Trophoblast cell (in vitro differentiated cells and primary cell): ENCODE measurements at regions not wholly inside any gene's neighbourhood (a gene's known extent, or its start where the extent isn't known, plus 50 kb on each side); places are given as distances from the start of the nearest gene placed in this dataset.
"Not testable (repeated sequence)": the region's sequence is repeated elsewhere in the genome, so short reads cannot be mapped to it uniquely, and the experiment has no call there.

Experiments used
- DNase-seq, 2 donors: peaks; one replicate each; pipeline ENCODE4 v3.0.0-alpha.2; 2016
- H2AFZ ChIP-seq: 2 replicates; pipeline ENCODE4 v1.6.1; 2013; ENCODE audit warnings: low read length, moderate library complexity, mild to moderate bottlenecking; ENCODE audit not compliant: insufficient read depth, poor library complexity
- H2AK5ac ChIP-seq: 2 replicates; pipeline ENCODE4 v1.6.1; 2013; ENCODE audit warnings: mild to moderate bottlenecking, low read length
- H2BK120ac ChIP-seq: 2 replicates; pipeline ENCODE4 v1.6.1; 2013; ENCODE audit warnings: low read length, mild to moderate bottlenecking, moderate library complexity; ENCODE audit not compliant: insufficient read depth, poor library complexity
- H2BK12ac ChIP-seq: 2 replicates; pipeline ENCODE4 v1.6.1; 2013; ENCODE audit warnings: mild to moderate bottlenecking, low read length, moderate library complexity
- H2BK5ac ChIP-seq: 2 replicates; pipeline ENCODE4 v1.6.1; 2013; ENCODE audit warnings: low read length, low read depth, moderate library complexity, mild to moderate bottlenecking; ENCODE audit not compliant: poor library complexity
- H3K14ac ChIP-seq: 2 replicates; pipeline ENCODE4 v1.6.1; 2013; ENCODE audit warnings: mild to moderate bottlenecking, low read length
- H3K18ac ChIP-seq: 2 replicates; pipeline ENCODE4 v1.6.1; 2013; ENCODE audit warnings: mild to moderate bottlenecking, low read length
- H3K23ac ChIP-seq: 2 replicates; pipeline ENCODE4 v1.6.1; 2013; ENCODE audit warnings: low read length
- H3K27ac ChIP-seq: 2 replicates; pipeline ENCODE4 v1.5.1; 2013; ENCODE audit warnings: low read depth, mild to moderate bottlenecking, inconsistent platforms, low read length, moderate library complexity
- H3K27me3 ChIP-seq: 2 replicates; pipeline ENCODE4 v1.6.1; 2013; ENCODE audit warnings: inconsistent platforms, mild to moderate bottlenecking, low read length, moderate library complexity; ENCODE audit not compliant: insufficient read depth
- H3K36me3 ChIP-seq, 2 experiments: 1 replicate in 1 of 2; 2 replicates in 1 of 2; pipeline ENCODE4 v1.6.1; 2013; ENCODE audit warnings: low read length in 2 of 2, mild to moderate bottlenecking in 2 of 2, moderate library complexity in 1 of 2; ENCODE audit not compliant: insufficient read depth in 2 of 2, control insufficient read depth in 1 of 2
- H3K4ac ChIP-seq: 2 replicates; pipeline ENCODE4 v1.6.1; 2013; ENCODE audit warnings: low read depth, mild to moderate bottlenecking, low read length, moderate library complexity
- H3K4me1 ChIP-seq, 2 experiments: 1 replicate in 1 of 2; 2 replicates in 1 of 2; pipeline ENCODE4 v1.6.1; 2013; ENCODE audit warnings: low read length in 2 of 2, mild to moderate bottlenecking in 2 of 2, moderate library complexity in 1 of 2; ENCODE audit not compliant: insufficient read depth in 2 of 2, control insufficient read depth in 1 of 2
- H3K4me2 ChIP-seq: 2 replicates; pipeline ENCODE4 v1.6.1; 2013; ENCODE audit warnings: inconsistent platforms, mild to moderate bottlenecking, low read length, moderate library complexity
- H3K4me3 ChIP-seq: 2 replicates; pipeline ENCODE4 v1.5.1; 2013; ENCODE audit warnings: mild to moderate bottlenecking, low read depth, low read length, inconsistent platforms
- H3K79me1 ChIP-seq: one replicate; pipeline ENCODE4 v1.6.1; 2013; ENCODE audit warnings: low read length
- H3K79me2 ChIP-seq: 2 replicates; pipeline ENCODE4 v1.6.1; 2013; ENCODE audit warnings: low read length, mild to moderate bottlenecking; ENCODE audit not compliant: control insufficient read depth, insufficient read depth, poor library complexity
- H3K9ac ChIP-seq: 2 replicates; pipeline ENCODE4 v1.6.1; 2013; ENCODE audit warnings: mild to moderate bottlenecking, low read length
- H3K9me3 ChIP-seq: 2 replicates; pipeline ENCODE4 v1.6.1; 2013; ENCODE audit warnings: low read depth, mild to moderate bottlenecking, control low read depth, inconsistent platforms, low read length; ENCODE audit not compliant: insufficient read depth
- H4K12ac ChIP-seq: 2 replicates; pipeline ENCODE4 v1.6.1; 2013; ENCODE audit warnings: low read depth, mild to moderate bottlenecking, low read length, moderate library complexity
- H4K8ac ChIP-seq: 2 replicates; pipeline ENCODE4 v1.6.1; 2013; ENCODE audit warnings: low read depth, mild to moderate bottlenecking, low read length, moderate library complexity
- H4K91ac ChIP-seq: one replicate; pipeline ENCODE4 v1.6.1; 2013; ENCODE audit warnings: low read depth, mild to moderate bottlenecking, low read length, moderate library complexity
- WGBS: extraction: QIAGEN DNeasy Blood & Tissue Kit; methylation state at CpG from one replicate; pipeline ENCODE4 v1.1.7; 2013; ENCODE audit warnings: missing lambda C conversion rate; ENCODE audit not compliant: insufficient read length, insufficient coverage; ENCODE audit errors: extremely low coverage; 5-methylcytosine and 5-hydroxymethylcytosine counted together

DNA sequence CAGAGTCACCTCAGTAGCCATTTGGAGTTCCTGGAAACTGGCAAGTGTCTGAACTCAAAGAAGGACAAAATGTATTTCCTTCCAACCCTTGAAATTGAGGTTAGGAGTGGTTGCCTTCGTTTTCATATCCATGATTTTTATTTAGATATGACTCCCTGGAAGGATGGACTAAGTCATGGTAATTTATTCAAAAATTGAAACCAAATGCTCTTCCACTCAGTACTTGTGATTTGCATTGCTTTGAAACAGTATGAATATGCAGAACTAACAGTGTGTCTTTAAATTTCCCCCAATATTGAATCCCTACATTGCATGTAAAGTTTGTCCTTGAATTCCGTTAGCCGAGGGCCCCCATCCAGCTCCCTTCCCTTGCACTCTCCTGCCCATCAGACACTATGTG, 112.1 kb upstream of the DNAH14 start:
- WGBS, result no CpG with 5 or more reads among the region's 3 CpGs
- Histone ChIP-seq H4K8ac (no peak overlapping the region), H3K4me3 (no peak overlapping the region), H3K79me1 (no peaks in the 10 kb centered on the region), H3K9ac (no peak overlapping the region), H3K4me1 (no peaks in the 10 kb centered on the region), H3K4me2 (no peak overlapping the region), H4K91ac (no peak overlapping the region), H3K9me3 (no peaks in the 10 kb centered on the region), H2AK5ac (no peak overlapping the region), H3K14ac (no peak overlapping the region), H3K36me3 (no peaks in the 10 kb centered on the region), H2BK120ac (no peak overlapping the region), H4K12ac (no peak overlapping the region), H3K27me3 (no peaks in the 10 kb centered on the region), H3K18ac (no peak overlapping the region), H2BK12ac (no peak overlapping the region), H3K27ac (no peak overlapping the region), H3K4ac (no peak overlapping the region), H3K23ac (no peak overlapping the region), H2BK5ac (no peak overlapping the region), H3K79me2 (no peaks in the 10 kb centered on the region), H2AFZ (no peak overlapping the region)
- DNase-seq, result no peak

DNA sequence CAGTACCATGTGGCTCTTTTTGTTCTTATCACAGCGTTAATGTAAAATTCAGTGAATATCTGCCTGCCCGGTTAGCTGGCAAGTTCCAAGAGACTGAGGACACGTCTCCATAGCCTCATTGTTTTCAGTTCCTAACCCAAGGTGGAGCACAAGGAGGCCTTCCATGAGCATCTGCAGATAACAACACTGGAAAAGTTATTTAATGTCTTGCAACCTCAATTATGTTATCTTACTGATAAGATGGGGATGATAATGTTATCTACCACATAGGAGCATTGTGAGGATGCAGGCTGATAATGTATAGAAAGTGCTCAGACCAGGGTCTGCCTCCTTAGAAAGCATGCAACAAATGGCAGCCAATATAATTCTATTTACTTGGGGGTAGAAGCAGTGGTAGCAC, 109.6 kb upstream of the DNAH14 start:
- Histone ChIP-seq H3K4me1 (no peaks in the 10 kb centered on the region), H3K23ac (no peak overlapping the region), H2BK12ac (no peak overlapping the region), H3K27me3 (no peaks in the 10 kb centered on the region), H3K9ac (no peak overlapping the region), H4K12ac (no peak overlapping the region), H3K14ac (no peak overlapping the region), H3K18ac (no peak overlapping the region), H3K4me3 (no peak overlapping the region), H2AK5ac (no peak overlapping the region), H4K91ac (no peak overlapping the region), H3K79me2 (no peaks in the 10 kb centered on the region), H3K27ac (no peak overlapping the region), H4K8ac (no peak overlapping the region), H3K4me2 (no peak overlapping the region), H2BK120ac (no peak overlapping the region), H2BK5ac (no peak overlapping the region), H3K79me1 (no peaks in the 10 kb centered on the region), H3K36me3 (no peaks in the 10 kb centered on the region), H2AFZ (no peak overlapping the region), H3K4ac (no peak overlapping the region), H3K9me3 (no peaks in the 10 kb centered on the region)
- WGBS, result no CpG with 5 or more reads among the region's 3 CpGs
- no peak for DNase-seq

DNA sequence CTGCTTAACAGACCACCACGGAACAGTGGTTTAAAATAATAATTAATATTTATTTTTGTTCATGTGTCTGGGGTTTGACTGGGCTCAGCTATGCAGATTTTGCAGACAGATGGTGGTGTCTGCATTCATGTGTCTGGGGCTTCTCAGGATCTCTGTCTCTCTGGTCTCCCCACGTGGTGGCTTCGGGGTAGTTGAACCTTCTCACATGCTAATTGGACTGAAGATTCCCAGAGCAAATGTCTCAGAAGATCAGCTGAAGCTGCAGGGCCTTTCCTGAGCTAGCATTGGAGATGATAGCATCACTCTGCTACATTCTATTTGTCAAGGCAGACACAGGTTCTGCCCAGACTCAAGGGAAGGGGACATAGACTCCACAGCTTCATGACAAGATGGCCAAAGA, 109.1 kb upstream of the DNAH14 start:
- H3K4me1 ChIP-seq, result no peaks in the 10 kb centered on the region
- no peak overlapping the region for H4K91ac ChIP-seq
- no CpG with 5 or more reads among the region's 3 CpGs for WGBS
- no peak overlapping the region for H3K9ac ChIP-seq
- no peaks in the 10 kb centered on the region for H3K79me1 ChIP-seq
- no peak overlapping the region for H3K4ac ChIP-seq
- no peak overlapping the region for H4K12ac ChIP-seq
- H3K14ac ChIP-seq, result no peak overlapping the region
- no peak overlapping the region for H3K4me3 ChIP-seq
- H4K8ac ChIP-seq, result no peak overlapping the region
- DNase-seq, result no peak
- no peak overlapping the region for H3K27ac ChIP-seq
- no peak overlapping the region for H2AFZ ChIP-seq
- H3K9me3 ChIP-seq, result no peaks in the 10 kb centered on the region
- H2BK5ac ChIP-seq, result no peak overlapping the region
- H3K27me3 ChIP-seq, result no peaks in the 10 kb centered on the region
- no peak overlapping the region for H2AK5ac ChIP-seq
- H3K4me2 ChIP-seq, result no peak overlapping the region
- no peaks in the 10 kb centered on the region for H3K79me2 ChIP-seq
- no peak overlapping the region for H3K18ac ChIP-seq
- H2BK12ac ChIP-seq, result no peak overlapping the region
- no peak overlapping the region for H2BK120ac ChIP-seq
- H3K23ac ChIP-seq, result no peak overlapping the region
- H3K36me3 ChIP-seq, result no peaks in the 10 kb centered on the region

DNA sequence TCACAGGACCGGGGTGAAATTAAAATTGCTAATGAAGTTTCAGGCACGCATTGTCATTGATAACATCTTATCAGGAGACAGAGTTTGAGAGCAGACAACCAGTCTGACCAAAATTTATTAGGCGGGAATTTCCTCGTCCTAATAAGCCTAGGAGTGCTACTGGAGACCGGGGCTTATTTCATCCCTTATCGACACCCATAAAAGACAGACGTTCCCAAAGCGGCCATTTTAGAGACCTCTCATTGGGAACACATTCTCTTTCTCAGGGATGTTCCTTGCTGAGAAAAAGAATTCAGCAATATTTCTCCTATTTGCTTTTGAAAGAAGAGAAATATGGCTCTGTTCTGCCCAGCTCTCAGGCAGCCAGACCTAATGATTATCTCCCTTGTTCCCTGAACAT, 107.7 kb upstream of the DNAH14 start:
- DNase-seq, H4K91ac ChIP-seq, H4K12ac ChIP-seq, H3K18ac ChIP-seq, H3K4me2 ChIP-seq, H2BK12ac ChIP-seq, H3K14ac ChIP-seq, H2AFZ ChIP-seq, H2AK5ac ChIP-seq, H2BK5ac ChIP-seq, H3K4me1 ChIP-seq, H3K23ac ChIP-seq, H3K4me3 ChIP-seq, H4K8ac ChIP-seq, H3K36me3 ChIP-seq, H3K9me3 ChIP-seq, H3K79me1 ChIP-seq, H3K4ac ChIP-seq, H3K27me3 ChIP-seq, H3K9ac ChIP-seq, H3K79me2 ChIP-seq, H3K27ac ChIP-seq, H2BK120ac ChIP-seq: not testable (repeated sequence)
- no CpG with 5 or more reads among the region's 8 CpGs for WGBS
